ENCODE measurements at regions not wholly inside any gene's neighbourhood (a gene's known extent, or its start where the extent isn't known, plus 50 kb on each side); places are given as distances from the start of the nearest gene placed in this dataset.
A peak's percentile ranks its signal among the peaks of the same experiment; 100 is the strongest.
"Not testable (repeated sequence)": the region's sequence is repeated elsewhere in the genome, so short reads cannot be mapped to it uniquely, and the experiment has no call there.

GRCh38 chr3:33977227-33977626 lies 178.8 kb downstream of the PDCD6IP start:
- ChIA-PET CTCF (no interaction called here), POLR2A (no interaction called here)
- H3K4me3 ChIP-seq (ENCODE audit: low read depth, low read length) = no peak overlapping the region
- no peak for DNase-seq (ENCODE audit: low read depth)
- H3K27me3 ChIP-seq (ENCODE audit: control insufficient read depth, insufficient read depth, low read length) = no peaks in the 10 kb centered on the region
- no peak for TF ChIP-seq CTCF (IDR thresholded peaks at IDR 0.05; ENCODE audit: insufficient read depth, low read depth, low read length)
- H3K36me3 ChIP-seq (ENCODE audit: control insufficient read depth, insufficient read depth, low read length) = no peaks in the 10 kb centered on the region

- ChIA-PET CTCF (interaction anchor here (0.6 to 1.6 kb wide), 15 partner anchors 10 to 1928 kb away, joined by 3 to 9 read pairs (median 4); no protein-coding TSS in a partner anchor), POLR2A (no interaction called here)
- DNase-seq (ENCODE audit: low read depth) = peak; percentile 26
- TF ChIP-seq CTCF (IDR thresholded peaks at IDR 0.05; ENCODE audit: insufficient read depth, low read depth, low read length) = peak; percentile 73
- Histone ChIP-seq H3K4me3 (ENCODE audit: low read depth, low read length) (no peak overlapping the region), H3K27me3 (ENCODE audit: control insufficient read depth, insufficient read depth, low read length) (no peaks in the 10 kb centered on the region), H3K36me3 (ENCODE audit: control insufficient read depth, insufficient read depth, low read length) (no peaks in the 10 kb centered on the region)
Measured at GRCh38 chr3:33980252-33980651, 181.8 kb downstream of the PDCD6IP start.

GRCh38 chr3:33982269-33982798 lies 183.9 kb downstream of the PDCD6IP start:
- H3K36me3 ChIP-seq (ENCODE audit: control insufficient read depth, insufficient read depth, low read length) = no peaks in the 10 kb centered on the region
- ChIA-PET POLR2A (no interaction called here), CTCF (no interaction called here)
- H3K4me3 ChIP-seq (ENCODE audit: low read depth, low read length) = no peak overlapping the region
- no peaks in the 10 kb centered on the region for H3K27me3 ChIP-seq (ENCODE audit: control insufficient read depth, insufficient read depth, low read length)
- TF ChIP-seq CTCF (IDR thresholded peaks at IDR 0.05; ENCODE audit: insufficient read depth, low read depth, low read length) = no peak
- no peak for DNase-seq (ENCODE audit: low read depth)

GRCh38 chr3:33982949-33983348 lies 184.5 kb downstream of the PDCD6IP start:
- CTCF ChIA-PET; H3K36me3 ChIP-seq (ENCODE audit: control insufficient read depth, insufficient read depth, low read length); DNase-seq (ENCODE audit: low read depth); H3K27me3 ChIP-seq (ENCODE audit: control insufficient read depth, insufficient read depth, low read length); H3K4me3 ChIP-seq (ENCODE audit: low read depth, low read length); POLR2A ChIA-PET: not testable (repeated sequence)

- Histone ChIP-seq H3K27me3 (ENCODE audit: control insufficient read depth, insufficient read depth, low read length) (no peaks in the 10 kb centered on the region), H3K4me3 (ENCODE audit: low read depth, low read length) (no peak overlapping the region), H3K36me3 (ENCODE audit: control insufficient read depth, insufficient read depth, low read length) (no peaks in the 10 kb centered on the region)
- TF ChIP-seq CTCF (IDR thresholded peaks at IDR 0.05; ENCODE audit: insufficient read depth, low read depth, low read length) = no peak
- no peak for DNase-seq (ENCODE audit: low read depth)
- CTCF ChIA-PET = interaction anchor here (1.9 kb wide), 1 partner anchor 9 kb away, joined by 5 read pairs; no protein-coding TSS in a partner anchor
- POLR2A ChIA-PET = no interaction called here
Measured at GRCh38 chr3:33989229-33989628, 190.8 kb downstream of the PDCD6IP start.

GRCh38 chr3:33991673-33992072 lies 193.2 kb downstream of the PDCD6IP start:
- H3K4me3 ChIP-seq (ENCODE audit: low read depth, low read length) = no peak overlapping the region
- ChIA-PET POLR2A (no interaction called here), CTCF (interaction anchor here (0.8 to 1.5 kb wide), 5 partner anchors 10 to 269 kb away, joined by 3 to 5 read pairs (median 3); no protein-coding TSS in a partner anchor)
- DNase-seq (ENCODE audit: low read depth) = no peak
- no peaks in the 10 kb centered on the region for H3K27me3 ChIP-seq (ENCODE audit: control insufficient read depth, insufficient read depth, low read length)
- no peaks in the 10 kb centered on the region for H3K36me3 ChIP-seq (ENCODE audit: control insufficient read depth, insufficient read depth, low read length)
- no peak for TF ChIP-seq CTCF (IDR thresholded peaks at IDR 0.05; ENCODE audit: insufficient read depth, low read depth, low read length)

Measured in BJ (cell line).